Activated CD8-positive, alpha-beta T cell treated with anti-CD3 and anti-CD28 coated beads for 36 hours (primary cell): ENCODE measurements at regions not wholly inside any gene's neighbourhood (a gene's known extent, or its start where the extent isn't known, plus 50 kb on each side); places are given as distances from the start of the nearest gene placed in this dataset.

ENCODE experiments used
- ATAC-seq: fragments of 200-7000 bp; cut with Tn5 transposase; one replicate; pipeline ENCODE4 v1.10.0; 2021; ENCODE audit warnings: mild to moderate bottlenecking, moderate library complexity
- CTCF ChIA-PET: fragments of 350-600 bp; sonication (Branson Sonifier 250); formaldehyde crosslinking; loops from one replicate; lab custom pipeline; 2021; ENCODE audit warnings: antibody characterized with exemption; lab: Charles Lee
- POLR2A ChIA-PET: fragments of 350-600 bp; sonication (Branson Sonifier 250); formaldehyde crosslinking; loops from one replicate; lab custom pipeline; 2021; ENCODE audit warnings: antibody characterized with exemption; lab: Charles Lee
- DNase-seq: peaks from one replicate; pipeline ENCODE4 v3.0.0-alpha.2; 2020
- H3K27ac Mint-ChIP-seq: one replicate; pipeline ENCODE4 v1.8.0; 2021; ENCODE audit warnings: mild to moderate bottlenecking, mixed read lengths
- H3K27me3 Mint-ChIP-seq: one replicate; pipeline ENCODE4 v1.8.0; 2021; ENCODE audit warnings: mixed read lengths
- H3K36me3 Mint-ChIP-seq: one replicate; pipeline ENCODE4 v1.8.0; 2021; ENCODE audit warnings: low read depth, mixed read lengths
- H3K4me1 Mint-ChIP-seq: one replicate; pipeline ENCODE4 v1.8.0; 2021; ENCODE audit warnings: low read depth, mixed read lengths
- H3K4me3 Mint-ChIP-seq: one replicate; pipeline ENCODE4 v1.8.0; 2021; ENCODE audit warnings: mild to moderate bottlenecking, moderate library complexity, mixed read lengths
- H3K9me3 Mint-ChIP-seq: one replicate; pipeline ENCODE4 v1.8.0; 2021; ENCODE audit warnings: mixed read lengths
- intact Hi-C: fragments of 100-400 bp; cut with micrococcal nuclease; formaldehyde crosslinking; loops from one replicate; pipeline ENCODE4 v1.10.0; 2022
- TF ChIP-seq, protein P1 (sequence below): fragments of 200-600 bp; IDR thresholded peaks from one replicate; pipeline ENCODE4 v1.8.0; 2022; ENCODE audit warnings: antibody characterized with exemption, mild to moderate bottlenecking

DNA sequence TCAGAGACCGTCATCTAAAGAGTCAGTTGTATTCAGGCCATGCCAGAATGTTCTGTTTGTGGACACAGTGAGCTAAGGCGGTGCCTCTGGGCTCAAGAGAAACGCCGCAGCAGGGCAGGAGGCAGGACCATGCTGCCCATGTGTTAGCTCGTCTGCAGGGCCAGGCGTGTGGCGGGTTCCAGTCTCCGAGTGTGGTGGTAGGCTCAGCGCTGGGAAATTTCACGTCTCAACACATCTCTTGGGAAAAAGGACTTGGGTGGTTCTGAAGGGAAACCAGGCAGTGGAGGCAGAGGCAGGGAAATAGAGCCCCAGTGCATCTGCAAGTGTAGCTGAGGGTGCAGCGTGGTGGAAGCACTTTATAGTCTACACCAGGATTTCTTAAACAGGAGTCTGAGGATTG, 56.9 kb upstream of the TAGAP start:
- Mint-ChIP-seq H3K4me1 (peaks cover 90% of the 10 kb centered on the region), H3K27me3 (no peaks in the 10 kb centered on the region), H3K4me3 (no peak overlapping the region), H3K27ac (peak overlapping the region; percentile 25), H3K36me3 (peaks cover 4% of the 10 kb centered on the region), H3K9me3 (no peaks in the 10 kb centered on the region)
- ATAC-seq: no peak
- TF ChIP-seq, protein P1, sequence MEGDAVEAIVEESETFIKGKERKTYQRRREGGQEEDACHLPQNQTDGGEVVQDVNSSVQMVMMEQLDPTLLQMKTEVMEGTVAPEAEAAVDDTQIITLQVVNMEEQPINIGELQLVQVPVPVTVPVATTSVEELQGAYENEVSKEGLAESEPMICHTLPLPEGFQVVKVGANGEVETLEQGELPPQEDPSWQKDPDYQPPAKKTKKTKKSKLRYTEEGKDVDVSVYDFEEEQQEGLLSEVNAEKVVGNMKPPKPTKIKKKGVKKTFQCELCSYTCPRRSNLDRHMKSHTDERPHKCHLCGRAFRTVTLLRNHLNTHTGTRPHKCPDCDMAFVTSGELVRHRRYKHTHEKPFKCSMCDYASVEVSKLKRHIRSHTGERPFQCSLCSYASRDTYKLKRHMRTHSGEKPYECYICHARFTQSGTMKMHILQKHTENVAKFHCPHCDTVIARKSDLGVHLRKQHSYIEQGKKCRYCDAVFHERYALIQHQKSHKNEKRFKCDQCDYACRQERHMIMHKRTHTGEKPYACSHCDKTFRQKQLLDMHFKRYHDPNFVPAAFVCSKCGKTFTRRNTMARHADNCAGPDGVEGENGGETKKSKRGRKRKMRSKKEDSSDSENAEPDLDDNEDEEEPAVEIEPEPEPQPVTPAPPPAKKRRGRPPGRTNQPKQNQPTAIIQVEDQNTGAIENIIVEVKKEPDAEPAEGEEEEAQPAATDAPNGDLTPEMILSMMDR: no peak
- intact Hi-C loops: no loop called here
- no peak for DNase-seq
- POLR2A ChIA-PET: interaction anchor here (0.8 to 27.1 kb wide), 3 partner anchors 12 to 63 kb away, joined by 3 to 766 read pairs (median 216); partner anchors contain the start of gene TAGAP
- CTCF ChIA-PET: interaction anchor here (0.7 to 18.2 kb wide), 5 partner anchors 9 to 90 kb away, joined by 3 to 506 read pairs (median 29); partner anchors contain the start of gene TAGAP

DNA sequence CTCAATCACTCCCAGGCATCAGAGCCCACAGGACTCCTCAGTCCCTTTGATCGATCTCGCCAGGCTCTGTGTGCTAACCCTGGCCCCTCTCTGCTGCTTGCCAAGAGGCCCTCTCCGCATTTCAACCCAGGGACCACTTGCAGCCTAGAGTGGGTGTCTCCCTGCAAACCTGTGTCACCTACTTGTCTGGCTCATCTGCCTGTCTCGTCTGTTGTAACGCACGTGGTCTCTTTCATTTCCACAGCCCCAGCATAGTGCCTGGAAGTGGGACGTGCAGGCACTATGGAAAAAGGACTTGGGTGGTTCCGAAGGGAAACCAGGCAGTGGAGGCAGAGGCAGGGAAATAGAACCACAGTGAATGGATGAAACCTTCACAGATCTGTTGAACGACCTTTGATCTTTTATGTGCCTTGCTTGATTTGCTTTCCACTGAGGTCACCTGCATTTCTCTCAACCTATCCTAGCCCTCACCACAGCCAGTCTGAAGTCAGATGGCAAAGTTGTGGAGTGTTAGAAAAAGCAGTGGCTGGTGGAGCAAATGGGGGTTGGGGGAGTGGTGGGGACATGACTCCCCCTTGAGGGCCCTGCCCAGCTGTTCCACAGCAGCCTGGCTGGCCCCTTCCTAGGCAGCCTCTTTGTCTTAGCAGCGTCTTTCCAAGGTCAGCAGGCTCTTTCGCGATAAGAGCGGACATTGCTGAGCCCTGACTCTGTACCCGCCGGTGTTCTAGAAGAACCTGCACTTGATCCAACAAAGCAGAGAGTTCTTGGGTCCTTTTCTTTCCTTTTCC, 55.8 kb upstream of the TAGAP start:
- peak; percentile 49 for DNase-seq
- ChIA-PET POLR2A (interaction anchor here (1.0 to 27.1 kb wide), 4 partner anchors 9 to 62 kb away, joined by 3 to 766 read pairs (median 194); partner anchors contain the start of gene TAGAP), CTCF (interaction anchor here (4.8 to 18.2 kb wide), 4 partner anchors 21 to 89 kb away, joined by 29 to 506 read pairs (median 192); partner anchors contain the start of gene TAGAP)
- TF ChIP-seq, protein P1: no peak
- H3K9me3 Mint-ChIP-seq: no peaks in the 10 kb centered on the region
- H3K27me3 Mint-ChIP-seq: no peaks in the 10 kb centered on the region
- peaks cover 7% of the 10 kb centered on the region for H3K36me3 Mint-ChIP-seq
- intact Hi-C loops: no loop called here
- H3K4me3 Mint-ChIP-seq: peak overlapping the region; percentile 55
- H3K4me1 Mint-ChIP-seq: peaks cover 91% of the 10 kb centered on the region
- peak overlapping the region; percentile 96 for H3K27ac Mint-ChIP-seq
- peak; percentile 14 for ATAC-seq

- intact Hi-C loops: no loop called here
- H3K27ac Mint-ChIP-seq: peak overlapping the region; percentile 96
- H3K9me3 Mint-ChIP-seq: no peaks in the 10 kb centered on the region
- TF ChIP-seq, protein P1: no peak
- ATAC-seq (no peak), DNase-seq (no peak)
- H3K4me1 Mint-ChIP-seq: peaks cover 91% of the 10 kb centered on the region
- ChIA-PET CTCF (interaction anchor here (0.8 to 18.2 kb wide), 3 partner anchors 34 to 89 kb away, joined by 4 to 506 read pairs (median 94); partner anchors contain the start of gene TAGAP), POLR2A (interaction anchor here (1.0 to 27.1 kb wide), 5 partner anchors 10 to 62 kb away, joined by 3 to 766 read pairs (median 172); partner anchors contain the start of gene TAGAP)
- peaks cover 7% of the 10 kb centered on the region for H3K36me3 Mint-ChIP-seq
- peak overlapping the region; percentile 55 for H3K4me3 Mint-ChIP-seq
- H3K27me3 Mint-ChIP-seq: no peaks in the 10 kb centered on the region
Observed at GRCh38 chr6:159099961-159100360, 55.2 kb upstream of the TAGAP start.

DNA sequence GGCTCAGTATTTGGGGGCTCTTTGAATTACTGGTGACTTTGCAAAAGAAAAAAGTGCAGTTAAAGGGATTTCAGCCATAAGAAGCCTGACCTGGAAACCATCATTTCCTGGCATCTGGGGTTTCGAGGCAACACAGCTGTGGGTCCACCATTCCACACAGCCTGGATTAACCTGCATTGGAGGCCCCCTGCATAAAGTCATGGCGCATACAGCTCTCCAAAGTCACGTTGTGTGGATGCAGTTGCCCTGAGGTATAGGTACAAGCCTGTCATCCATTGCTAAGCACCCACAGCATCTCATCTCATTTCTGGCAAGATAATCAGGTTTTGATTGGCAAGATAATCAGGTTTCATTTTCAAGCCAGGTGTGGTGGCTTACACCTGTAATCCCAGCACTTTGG, 54.5 kb upstream of the TAGAP start:
- Mint-ChIP-seq H3K9me3 (no peaks in the 10 kb centered on the region), H3K27ac (peak overlapping the region; percentile 96), H3K4me1 (peaks cover 92% of the 10 kb centered on the region), H3K27me3 (no peaks in the 10 kb centered on the region), H3K36me3 (peaks cover 9% of the 10 kb centered on the region), H3K4me3 (peak overlapping the region; percentile 69)
- ATAC-seq (no peak), DNase-seq (no peak)
- intact Hi-C loops: no loop called here
- POLR2A ChIA-PET: interaction anchor here (1.0 to 27.1 kb wide), 6 partner anchors 11 to 82 kb away, joined by 3 to 766 read pairs (median 88); partner anchors contain the start of gene TAGAP
- CTCF ChIA-PET: interaction anchor here (0.6 to 18.2 kb wide), 5 partner anchors 35 to 99 kb away, joined by 3 to 506 read pairs (median 4); partner anchors contain the start of genes RSPH3 and TAGAP
- TF ChIP-seq, protein P1: no peak
